ENCODE measurements at regions not wholly inside any gene's neighbourhood (a gene's known extent, or its start where the extent isn't known, plus 50 kb on each side); places are given as distances from the start of the nearest gene placed in this dataset.

DNA sequence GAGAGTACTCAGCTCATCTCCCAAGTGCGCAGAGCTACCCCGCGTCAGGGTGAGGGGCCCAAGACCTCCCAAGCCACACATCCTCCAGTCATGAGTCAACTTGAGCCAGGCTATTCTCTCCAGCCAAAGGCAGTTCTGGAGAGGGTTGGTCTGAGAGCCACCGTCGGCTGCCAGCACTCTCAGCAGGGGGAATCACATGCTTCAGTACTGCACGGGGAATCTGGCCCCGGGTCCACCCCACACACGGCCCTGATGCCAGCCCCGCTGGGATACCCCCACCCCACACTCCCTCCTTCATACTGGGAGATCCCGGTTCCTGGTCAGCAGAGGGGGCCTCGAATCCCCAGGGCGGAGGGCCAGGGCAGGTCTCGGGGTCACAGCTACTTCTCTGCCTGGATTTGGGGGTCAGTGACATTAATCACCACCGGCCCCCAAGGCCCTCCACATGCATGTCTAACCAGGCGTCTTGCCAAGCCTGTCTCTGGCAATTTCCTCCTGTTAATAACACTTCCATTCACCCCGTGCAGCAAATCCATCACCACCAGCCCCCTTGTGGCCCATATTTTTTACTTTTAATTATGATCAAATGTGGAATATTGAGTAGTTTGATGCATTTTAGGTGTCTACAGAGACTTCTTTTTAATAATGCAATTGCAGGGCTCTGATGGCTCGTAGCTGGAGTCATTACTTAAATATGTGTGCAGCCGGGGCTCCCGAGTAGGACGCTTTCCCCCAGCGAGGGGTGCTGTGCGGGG is 102.9 kb upstream of the PPP1R26 start:
- H3K4me1 ChIP-seq (ENCODE audit: insufficient read depth, low read length), result no peaks in the 10 kb centered on the region
- H3K9me3 ChIP-seq (ENCODE audit: low read depth, low read length), result no peaks in the 10 kb centered on the region
- DNase-seq (ENCODE audit: insufficient read length, low spot score, missing footprints), result no peak
- no peak overlapping the region for H3K27ac ChIP-seq (ENCODE audit: low read depth, low read length)
- no peaks in the 10 kb centered on the region for H3K36me3 ChIP-seq (ENCODE audit: insufficient read depth, low read length)
- no peak overlapping the region for H3K4me3 ChIP-seq (ENCODE audit: insufficient read depth, low read length)
- H4K20me1 ChIP-seq (ENCODE audit: insufficient read depth, low read length), result no peaks in the 10 kb centered on the region
- H3K79me2 ChIP-seq (ENCODE audit: insufficient read depth, low read length), result no peaks in the 10 kb centered on the region
- TF ChIP-seq, protein P1, sequence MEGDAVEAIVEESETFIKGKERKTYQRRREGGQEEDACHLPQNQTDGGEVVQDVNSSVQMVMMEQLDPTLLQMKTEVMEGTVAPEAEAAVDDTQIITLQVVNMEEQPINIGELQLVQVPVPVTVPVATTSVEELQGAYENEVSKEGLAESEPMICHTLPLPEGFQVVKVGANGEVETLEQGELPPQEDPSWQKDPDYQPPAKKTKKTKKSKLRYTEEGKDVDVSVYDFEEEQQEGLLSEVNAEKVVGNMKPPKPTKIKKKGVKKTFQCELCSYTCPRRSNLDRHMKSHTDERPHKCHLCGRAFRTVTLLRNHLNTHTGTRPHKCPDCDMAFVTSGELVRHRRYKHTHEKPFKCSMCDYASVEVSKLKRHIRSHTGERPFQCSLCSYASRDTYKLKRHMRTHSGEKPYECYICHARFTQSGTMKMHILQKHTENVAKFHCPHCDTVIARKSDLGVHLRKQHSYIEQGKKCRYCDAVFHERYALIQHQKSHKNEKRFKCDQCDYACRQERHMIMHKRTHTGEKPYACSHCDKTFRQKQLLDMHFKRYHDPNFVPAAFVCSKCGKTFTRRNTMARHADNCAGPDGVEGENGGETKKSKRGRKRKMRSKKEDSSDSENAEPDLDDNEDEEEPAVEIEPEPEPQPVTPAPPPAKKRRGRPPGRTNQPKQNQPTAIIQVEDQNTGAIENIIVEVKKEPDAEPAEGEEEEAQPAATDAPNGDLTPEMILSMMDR (IDR thresholded peaks at IDR 0.05; ENCODE audit: extremely low read depth, low read depth, low read length), result no peak
- no peak overlapping the region for H3K4me2 ChIP-seq (ENCODE audit: insufficient read depth, low read length)
- H2AFZ ChIP-seq (ENCODE audit: low read length), result no peak overlapping the region
- no peaks in the 10 kb centered on the region for H3K27me3 ChIP-seq (ENCODE audit: insufficient read depth, low read length)

DNA sequence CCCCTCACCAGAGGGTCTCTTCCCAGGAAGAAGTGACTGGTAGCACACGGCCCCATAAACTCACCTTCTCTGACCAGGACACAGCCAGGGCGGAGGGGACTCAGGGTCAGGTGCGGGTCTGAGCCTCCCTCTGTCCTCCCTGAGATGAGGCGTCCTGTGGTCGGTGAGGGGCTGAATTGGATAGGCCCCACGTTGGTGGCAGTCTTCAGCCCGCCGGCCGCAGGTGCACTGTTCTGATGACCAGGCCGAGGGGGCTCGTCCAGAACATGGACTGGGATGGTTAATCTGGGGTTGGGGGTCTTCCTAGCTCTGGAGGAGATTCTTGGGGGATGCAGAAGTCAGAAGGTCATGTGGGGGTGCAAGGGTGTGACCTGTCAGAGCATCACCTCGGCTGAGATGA is 102.2 kb upstream of the PPP1R26 start:
- H2AFZ ChIP-seq (ENCODE audit: low read length), result no peak overlapping the region
- no peaks in the 10 kb centered on the region for H4K20me1 ChIP-seq (ENCODE audit: insufficient read depth, low read length)
- no peak for DNase-seq (ENCODE audit: insufficient read length, low spot score, missing footprints)
- H3K4me1 ChIP-seq (ENCODE audit: insufficient read depth, low read length), result no peaks in the 10 kb centered on the region
- H3K27ac ChIP-seq (ENCODE audit: low read depth, low read length), result no peak overlapping the region
- H3K4me2 ChIP-seq (ENCODE audit: insufficient read depth, low read length), result no peak overlapping the region
- no peaks in the 10 kb centered on the region for H3K9me3 ChIP-seq (ENCODE audit: low read depth, low read length)
- H3K27me3 ChIP-seq (ENCODE audit: insufficient read depth, low read length), result no peaks in the 10 kb centered on the region
- H3K36me3 ChIP-seq (ENCODE audit: insufficient read depth, low read length), result no peaks in the 10 kb centered on the region
- H3K4me3 ChIP-seq (ENCODE audit: insufficient read depth, low read length), result no peak overlapping the region
- TF ChIP-seq, protein P1 (IDR thresholded peaks at IDR 0.05; ENCODE audit: extremely low read depth, low read depth, low read length), result no peak
- no peaks in the 10 kb centered on the region for H3K79me2 ChIP-seq (ENCODE audit: insufficient read depth, low read length)

DNA sequence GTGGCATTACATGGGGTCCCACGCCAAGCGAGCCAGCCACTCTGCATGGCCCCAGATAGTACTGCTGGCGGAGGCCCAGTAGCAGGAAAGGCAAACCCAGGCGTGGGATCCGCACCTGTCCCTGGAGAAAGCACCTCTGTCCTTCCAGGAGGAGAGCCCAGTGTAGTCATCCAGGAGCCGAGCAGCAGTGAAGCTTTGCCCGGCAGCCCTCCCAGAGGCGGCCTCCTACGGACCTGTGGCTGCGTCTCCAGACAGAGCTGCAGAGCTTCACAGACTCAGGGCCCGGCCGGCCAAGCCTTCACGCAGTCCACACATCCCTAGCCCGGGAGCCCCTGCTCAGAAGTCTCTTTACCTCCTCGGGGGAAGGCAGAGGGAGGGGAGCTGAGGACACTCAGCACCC is 100.8 kb upstream of the PPP1R26 start:
- Histone ChIP-seq H3K79me2 (ENCODE audit: insufficient read depth, low read length) (no peaks in the 10 kb centered on the region), H4K20me1 (ENCODE audit: insufficient read depth, low read length) (no peaks in the 10 kb centered on the region), H3K4me1 (ENCODE audit: insufficient read depth, low read length) (no peaks in the 10 kb centered on the region), H3K27me3 (ENCODE audit: insufficient read depth, low read length) (no peaks in the 10 kb centered on the region), H3K4me2 (ENCODE audit: insufficient read depth, low read length) (no peak overlapping the region), H3K9me3 (ENCODE audit: low read depth, low read length) (no peaks in the 10 kb centered on the region), H3K36me3 (ENCODE audit: insufficient read depth, low read length) (no peaks in the 10 kb centered on the region), H2AFZ (ENCODE audit: low read length) (no peak overlapping the region), H3K27ac (ENCODE audit: low read depth, low read length) (no peak overlapping the region), H3K4me3 (ENCODE audit: insufficient read depth, low read length) (no peak overlapping the region)
- TF ChIP-seq, protein P1 (IDR thresholded peaks at IDR 0.05; ENCODE audit: extremely low read depth, low read depth, low read length), result no peak
- no peak for DNase-seq (ENCODE audit: insufficient read length, low spot score, missing footprints)

DNA sequence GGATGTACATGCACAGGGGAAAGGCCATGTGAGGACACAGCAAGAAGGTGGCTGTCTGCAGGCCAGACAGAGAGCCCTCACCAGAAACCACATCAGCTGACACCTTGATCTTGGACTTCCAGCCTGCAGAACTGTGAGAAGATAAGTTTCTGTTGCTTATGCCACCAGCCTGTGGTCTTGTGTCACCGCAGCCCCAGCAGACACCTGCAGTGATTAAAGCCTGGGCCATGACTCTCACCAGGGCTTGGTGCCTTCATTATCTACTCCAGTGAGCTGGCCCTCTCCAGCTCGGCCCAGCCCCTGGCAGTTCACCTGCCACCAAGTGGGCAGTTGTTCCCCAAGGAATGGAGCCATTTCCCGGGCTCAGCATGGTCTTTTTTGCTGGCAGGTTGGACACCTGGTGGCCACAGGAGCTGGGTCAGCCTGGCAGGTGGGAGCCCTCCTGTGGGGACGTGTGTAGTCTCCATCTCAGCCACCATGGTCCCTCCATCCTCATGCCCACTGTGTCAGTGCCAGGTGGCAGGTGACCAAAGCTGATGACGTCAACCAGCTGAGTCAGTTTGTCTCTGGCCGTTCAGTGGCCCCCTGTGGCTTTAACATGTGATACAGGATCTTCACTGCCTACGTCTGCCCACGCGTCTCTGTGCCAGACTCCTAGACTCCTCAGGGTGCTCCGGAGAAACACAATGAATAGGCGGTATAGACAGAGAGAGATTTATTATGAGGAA is 99.9 kb upstream of the PPP1R26 start:
- H3K4me1 ChIP-seq (ENCODE audit: insufficient read depth, low read length), result no peaks in the 10 kb centered on the region
- no peaks in the 10 kb centered on the region for H4K20me1 ChIP-seq (ENCODE audit: insufficient read depth, low read length)
- TF ChIP-seq, protein P1 (IDR thresholded peaks at IDR 0.05; ENCODE audit: extremely low read depth, low read depth, low read length), result no peak
- no peaks in the 10 kb centered on the region for H3K9me3 ChIP-seq (ENCODE audit: low read depth, low read length)
- H3K27ac ChIP-seq (ENCODE audit: low read depth, low read length), result no peak overlapping the region
- DNase-seq (ENCODE audit: insufficient read length, low spot score, missing footprints), result no peak
- no peaks in the 10 kb centered on the region for H3K27me3 ChIP-seq (ENCODE audit: insufficient read depth, low read length)
- H3K4me2 ChIP-seq (ENCODE audit: insufficient read depth, low read length), result no peak overlapping the region
- H3K36me3 ChIP-seq (ENCODE audit: insufficient read depth, low read length), result no peaks in the 10 kb centered on the region
- no peak overlapping the region for H2AFZ ChIP-seq (ENCODE audit: low read length)
- no peaks in the 10 kb centered on the region for H3K79me2 ChIP-seq (ENCODE audit: insufficient read depth, low read length)
- no peak overlapping the region for H3K4me3 ChIP-seq (ENCODE audit: insufficient read depth, low read length)
